ENCODE measurements at regions not wholly inside any gene's neighbourhood (a gene's known extent, or its start where the extent isn't known, plus 50 kb on each side); places are given as distances from the start of the nearest gene placed in this dataset.

- TF ChIP-seq CTCF (IDR thresholded peaks at IDR 0.05) (no peak), POLR2A (IDR thresholded peaks at IDR 0.05) (no peak)
Measured at GRCh38 chr12:75833268-75833667, 198.3 kb downstream of the PHLDA1 start.

Measured in heart left ventricle (tissue), 13 donors.